ENCODE measurements at regions not wholly inside any gene's neighbourhood (a gene's known extent, or its start where the extent isn't known, plus 50 kb on each side); places are given as distances from the start of the nearest gene placed in this dataset.

GRCh38 chr21:22955559-22955958, 1957.3 kb downstream of the NCAM2 start:
- no peak for DNase-seq

GRCh38 chr21:22961258-22961657, 1963.0 kb downstream of the NCAM2 start:
- DNase-seq = no peak

DNA sequence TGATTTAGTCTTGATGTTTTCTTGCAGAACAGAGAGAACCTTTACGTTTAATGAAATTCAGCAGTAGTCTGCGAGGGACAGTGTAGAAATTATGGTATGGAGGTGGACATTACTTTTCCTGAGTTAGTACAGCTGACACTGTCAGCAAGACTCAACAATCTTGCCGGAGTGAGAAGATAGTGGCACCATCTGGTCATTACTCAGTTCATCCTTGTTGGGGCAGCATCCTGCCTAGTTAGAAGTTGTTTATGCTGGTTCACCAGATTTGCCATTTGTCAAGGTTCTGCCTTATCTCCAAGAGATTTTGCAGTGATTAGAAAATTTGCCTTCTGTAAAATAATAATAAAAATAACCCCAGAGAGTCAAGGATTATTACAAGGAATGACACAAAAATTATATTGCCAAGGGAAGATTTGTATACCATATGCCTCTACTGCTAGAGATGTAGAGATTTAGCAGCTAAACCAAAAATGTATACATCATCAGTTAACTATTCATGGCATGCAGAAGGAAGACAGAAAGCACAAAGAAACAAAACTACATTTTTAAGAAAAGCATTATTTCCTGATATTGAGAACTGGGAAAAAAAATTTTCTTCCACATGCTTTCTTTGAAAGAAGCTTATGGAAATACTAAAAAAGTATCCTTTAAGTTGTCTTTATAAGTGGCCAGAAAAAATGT, 1967.4 kb downstream of the NCAM2 start:
- no peak for DNase-seq

- DNase-seq = no peak
These were observed 1983.6 kb downstream of the NCAM2 start for GRCh38 chr21:22981819-22982218.

GRCh38 chr21:22993144-22993543, 1994.9 kb downstream of the NCAM2 start:
- no peak for DNase-seq

- no peak for DNase-seq
These were observed 1995.8 kb downstream of the NCAM2 start for GRCh38 chr21:22993822-22994574.

DNA sequence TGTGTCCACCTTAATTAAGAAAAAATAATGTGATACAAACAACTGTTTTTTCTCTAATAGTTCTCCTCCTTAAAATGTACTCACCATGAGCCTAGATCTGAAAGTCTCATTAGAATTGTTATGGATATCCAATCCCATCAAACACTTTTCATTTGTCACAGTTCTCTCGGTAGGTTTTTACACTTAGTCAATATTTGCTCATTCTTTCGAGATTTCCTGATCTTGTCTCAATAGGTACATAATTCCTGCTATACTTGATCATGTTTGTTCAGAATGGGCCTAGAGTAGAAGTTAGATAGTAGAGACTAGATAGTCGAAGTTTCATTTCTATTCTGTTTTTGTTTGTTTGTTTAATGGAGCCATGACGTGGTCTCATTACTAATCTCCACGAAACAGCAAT, 2005.7 kb downstream of the NCAM2 start:
- no peak for DNase-seq

DNA sequence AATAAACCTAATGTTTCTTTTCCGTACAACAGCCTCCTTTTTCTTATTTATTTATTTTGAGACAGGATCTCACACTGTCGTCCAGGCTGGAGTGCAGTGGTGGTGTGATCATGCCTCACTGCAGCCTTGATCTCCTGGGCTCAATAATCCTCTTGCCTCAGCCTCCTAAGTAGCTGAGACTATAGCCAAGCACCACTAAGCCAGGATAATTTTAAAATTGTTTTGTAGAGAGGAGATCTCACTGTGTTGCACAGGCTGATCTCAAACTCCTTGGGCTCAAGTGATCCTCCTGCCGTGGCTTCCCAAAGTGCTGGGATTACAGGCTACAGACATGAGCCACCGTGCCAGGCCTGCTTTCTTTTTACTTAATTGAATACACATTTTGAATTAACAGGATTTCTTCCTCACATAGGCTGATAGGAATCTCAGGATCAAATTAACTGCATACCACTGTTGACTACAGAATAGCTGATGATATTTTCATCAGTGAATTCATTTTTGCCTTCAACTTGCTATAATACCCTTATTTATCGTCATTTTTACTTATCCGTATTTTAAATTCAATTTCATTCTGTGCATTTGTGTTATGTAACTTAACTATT, 2010.5 kb downstream of the NCAM2 start:
- DNase-seq = no peak

GRCh38 chr21:23009360-23009759, 2011.2 kb downstream of the NCAM2 start:
- no peak for DNase-seq

- DNase-seq = no peak
These were observed 2015.8 kb downstream of the NCAM2 start for GRCh38 chr21:23014021-23014420.

DNA sequence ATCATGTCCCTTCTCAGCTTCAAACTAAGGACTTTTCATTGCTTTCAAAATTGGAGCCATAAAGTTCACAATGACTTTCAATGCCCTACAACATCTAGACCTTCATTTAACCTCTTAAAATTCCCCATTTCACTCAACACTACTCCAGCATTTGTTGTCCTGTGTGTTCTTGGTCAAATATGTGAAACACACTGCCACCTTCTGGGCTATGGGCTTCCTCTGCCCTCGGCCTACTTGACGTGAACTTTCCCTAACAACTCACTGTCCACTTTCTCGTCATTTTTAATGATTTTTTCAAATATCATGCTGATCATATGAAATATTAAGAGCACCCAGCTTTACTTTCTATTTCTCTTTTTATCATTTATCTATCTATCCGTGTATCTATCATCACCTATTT, 2018.4 kb downstream of the NCAM2 start:
- no peak for DNase-seq

- no peak for DNase-seq
These were observed 2019.8 kb downstream of the NCAM2 start for GRCh38 chr21:23017989-23018388.

GRCh38 chr21:23020969-23021368, 2022.8 kb downstream of the NCAM2 start:
- DNase-seq = no peak

DNA sequence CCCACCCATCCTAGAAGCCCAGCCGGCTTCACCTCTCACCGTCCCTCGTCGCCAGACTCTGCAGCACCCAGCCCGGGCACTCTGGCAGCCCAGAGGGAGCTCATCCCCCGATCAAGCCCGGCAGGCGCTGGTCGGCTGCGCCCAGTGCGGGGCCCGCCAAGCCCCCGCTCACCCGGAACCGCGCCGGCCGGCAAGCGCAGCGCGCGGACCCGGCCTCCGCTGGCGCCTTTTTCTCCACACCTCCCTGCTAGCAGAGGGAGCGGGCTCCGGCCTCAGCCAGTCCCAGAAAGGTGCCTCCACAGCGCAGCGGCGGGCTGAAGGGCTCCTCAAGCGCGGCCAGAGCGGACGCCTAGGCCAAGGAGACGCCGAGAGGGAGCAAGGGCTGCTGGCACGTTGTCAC, 2023.3 kb downstream of the NCAM2 start:
- no peak for DNase-seq

DNA sequence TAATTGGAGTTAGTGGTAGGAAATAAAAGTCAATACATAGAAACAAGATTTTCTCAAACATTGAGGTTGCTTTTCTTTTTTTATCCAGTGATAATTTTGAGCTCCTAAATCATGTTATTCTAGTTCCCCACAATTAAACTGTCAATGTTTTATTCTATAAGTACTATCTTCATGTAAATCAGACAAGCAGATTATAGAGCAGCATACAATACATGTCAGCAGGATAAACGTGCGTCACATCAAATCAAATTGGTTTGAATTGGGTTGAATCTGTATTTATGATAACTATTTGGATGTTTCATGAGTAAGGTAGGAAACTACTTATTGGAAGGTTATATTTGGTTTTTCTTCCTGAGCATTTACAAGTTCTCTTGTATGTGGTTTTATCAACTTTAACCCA, 2028.7 kb downstream of the NCAM2 start:
- no peak for DNase-seq

DNA sequence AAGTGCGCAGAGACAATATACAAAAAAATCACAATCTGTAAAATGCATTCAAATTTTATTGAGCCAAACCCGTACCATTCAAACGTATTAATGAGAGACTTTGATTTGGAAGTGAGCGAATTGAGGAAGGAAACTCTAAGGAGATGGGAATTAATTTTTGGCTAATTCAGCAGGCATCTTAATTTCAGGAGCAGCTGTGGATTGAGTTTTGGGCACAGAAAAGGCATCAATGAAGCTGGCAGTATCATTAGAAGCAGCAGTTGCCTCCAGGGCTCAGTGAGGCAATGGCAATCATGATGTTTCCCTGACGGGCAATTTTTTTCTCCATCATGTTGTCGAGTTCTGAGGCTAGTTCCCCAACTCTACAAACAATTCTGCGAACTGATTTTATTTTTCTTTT, 2041.6 kb downstream of the NCAM2 start:
- no peak for DNase-seq

GRCh38 chr21:23045955-23046354, 2047.7 kb downstream of the NCAM2 start:
- no peak for DNase-seq

DNA sequence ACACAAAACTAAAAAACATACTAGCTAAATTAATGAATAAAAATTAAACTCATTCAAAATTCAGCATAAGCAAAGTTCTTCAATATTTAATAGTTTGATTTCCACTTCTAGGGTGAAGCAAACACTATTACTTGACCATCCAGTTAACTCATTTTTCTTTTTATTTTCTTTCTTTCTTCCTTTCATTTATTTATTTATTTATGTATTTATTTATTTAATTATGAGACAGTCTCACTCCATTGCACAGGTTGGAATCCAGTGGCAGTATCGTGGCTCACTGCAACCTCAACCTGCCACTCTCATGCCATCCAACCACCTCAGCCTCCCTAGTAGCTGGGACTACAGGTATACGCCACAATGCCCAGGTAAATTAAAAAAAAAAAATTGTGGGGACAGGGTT, 2069.5 kb downstream of the NCAM2 start:
- no peak for DNase-seq

- DNase-seq = no peak
These were observed 2085.0 kb downstream of the NCAM2 start for GRCh38 chr21:23083242-23083641.

GRCh38 chr21:23093259-23093658, 2095.1 kb downstream of the NCAM2 start:
- DNase-seq = no peak

DNA sequence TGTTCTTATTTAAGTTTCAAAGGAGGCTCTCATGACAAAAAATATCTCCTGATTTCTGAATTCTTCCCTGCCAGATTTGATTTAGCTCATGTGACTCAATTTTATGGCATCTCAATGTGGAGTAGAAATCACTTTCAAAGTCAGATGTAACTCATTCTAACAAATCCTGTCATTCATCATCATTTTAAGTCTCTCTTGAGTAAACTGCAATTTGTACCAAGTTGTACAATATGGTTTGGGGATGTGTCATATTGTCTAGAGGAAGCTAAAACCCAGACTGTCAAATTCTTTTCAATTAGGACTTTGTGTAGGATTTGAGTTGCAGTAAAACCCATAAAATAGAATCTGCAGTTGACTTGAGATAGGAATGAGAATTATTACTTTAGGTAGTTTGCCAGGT, 2101.0 kb downstream of the NCAM2 start:
- no peak for DNase-seq

GRCh38 chr21:23101111-23101510, 2102.9 kb downstream of the NCAM2 start:
- DNase-seq = no peak

GRCh38 chr21:23108533-23108932, 2110.3 kb downstream of the NCAM2 start:
- no peak for DNase-seq

GRCh38 chr21:23111070-23111600, 2112.9 kb downstream of the NCAM2 start:
- DNase-seq = no peak

All from GDM1 (cell line).